ENCODE measurements at regions not wholly inside any gene's neighbourhood (a gene's known extent, or its start where the extent isn't known, plus 50 kb on each side); places are given as distances from the start of the nearest gene placed in this dataset.

GRCh38 chr11:33533386-33534052, 167.1 kb downstream of the C11orf91 start:
- Histone ChIP-seq H3K4me1 (no peaks in the 10 kb centered on the region), H3K27ac (no peak overlapping the region), H3K9me3 (no peaks in the 10 kb centered on the region), H3K27me3 (no peaks in the 10 kb centered on the region), H3K4me3 (no peak overlapping the region), H3K36me3 (no peaks in the 10 kb centered on the region)
- intact Hi-C loops (cut with DNase I): no loop called here
- TF ChIP-seq POLR2AphosphoS5 (IDR thresholded peaks at IDR 0.05; ENCODE audit: insufficient read depth in 1 of 2, low read depth in 1 of 2) (no peak), CTCF (IDR thresholded peaks at IDR 0.05) (no peak), POLR2A (IDR thresholded peaks at IDR 0.05) (no peak)
- no peak for DNase-seq (ENCODE audit: extremely low spot score in 2 of 2)

- H3K27me3 ChIP-seq: no peaks in the 10 kb centered on the region
- no peaks in the 10 kb centered on the region for H3K4me1 ChIP-seq
- TF ChIP-seq CTCF (IDR thresholded peaks at IDR 0.05): no peak
- TF ChIP-seq POLR2AphosphoS5 (IDR thresholded peaks at IDR 0.05; ENCODE audit: insufficient read depth in 1 of 2, low read depth in 1 of 2): no peak
- TF ChIP-seq POLR2A (IDR thresholded peaks at IDR 0.05): no peak
- H3K36me3 ChIP-seq: no peaks in the 10 kb centered on the region
- DNase-seq (ENCODE audit: extremely low spot score in 2 of 2): no peak
- no peaks in the 10 kb centered on the region for H3K9me3 ChIP-seq
- intact Hi-C loops (cut with DNase I): no loop called here
- H3K4me3 ChIP-seq: no peak overlapping the region
- H3K27ac ChIP-seq: no peak overlapping the region
Measured at GRCh38 chr11:33532720-33533385, 167.8 kb downstream of the C11orf91 start.

GRCh38 chr11:33532257-33532656, 168.4 kb downstream of the C11orf91 start:
- Histone ChIP-seq H3K4me1 (no peaks in the 10 kb centered on the region), H3K4me3 (no peak overlapping the region), H3K27ac (no peak overlapping the region), H3K9me3 (no peaks in the 10 kb centered on the region), H3K36me3 (no peaks in the 10 kb centered on the region), H3K27me3 (no peaks in the 10 kb centered on the region)
- no peak for TF ChIP-seq POLR2A (IDR thresholded peaks at IDR 0.05)
- TF ChIP-seq POLR2AphosphoS5 (IDR thresholded peaks at IDR 0.05; ENCODE audit: insufficient read depth in 1 of 2, low read depth in 1 of 2): no peak
- TF ChIP-seq CTCF (IDR thresholded peaks at IDR 0.05): no peak
- DNase-seq (ENCODE audit: extremely low spot score in 2 of 2): no peak
- intact Hi-C loops (cut with DNase I): no loop called here

- no peak for DNase-seq (ENCODE audit: extremely low spot score in 2 of 2)
Measured at GRCh38 chr11:33531743-33532181, 168.9 kb downstream of the C11orf91 start.

GRCh38 chr11:33530815-33531214, 169.8 kb downstream of the C11orf91 start:
- no peaks in the 10 kb centered on the region for H3K27me3 ChIP-seq
- TF ChIP-seq POLR2A (IDR thresholded peaks at IDR 0.05) (no peak), CTCF (IDR thresholded peaks at IDR 0.05) (no peak), POLR2AphosphoS5 (IDR thresholded peaks at IDR 0.05; ENCODE audit: insufficient read depth in 1 of 2, low read depth in 1 of 2) (no peak)
- peak overlapping the region; percentile 28 for H3K27ac ChIP-seq
- intact Hi-C loops (cut with DNase I): no loop called here
- H3K36me3 ChIP-seq: no peaks in the 10 kb centered on the region
- no peak overlapping the region for H3K4me3 ChIP-seq
- DNase-seq (ENCODE audit: extremely low spot score in 2 of 2): no peak
- no peaks in the 10 kb centered on the region for H3K9me3 ChIP-seq
- no peaks in the 10 kb centered on the region for H3K4me1 ChIP-seq

More at GRCh38 chr11:33531743-33532181, 168.9 kb downstream of the C11orf91 start:
- H3K4me1 ChIP-seq: no peaks in the 10 kb centered on the region
- no peaks in the 10 kb centered on the region for H3K36me3 ChIP-seq
- no peak overlapping the region for H3K27ac ChIP-seq
- H3K27me3 ChIP-seq: no peaks in the 10 kb centered on the region
- no peak overlapping the region for H3K4me3 ChIP-seq
- intact Hi-C loops (cut with DNase I): no loop called here
- TF ChIP-seq POLR2AphosphoS5 (IDR thresholded peaks at IDR 0.05; ENCODE audit: insufficient read depth in 1 of 2, low read depth in 1 of 2): peak in 1 of 2 donors; percentile 30
- TF ChIP-seq POLR2A (IDR thresholded peaks at IDR 0.05): no peak
- H3K9me3 ChIP-seq: no peaks in the 10 kb centered on the region

Data from vagina (tissue), 2 donors.